GM21786 (cell line): ENCODE measurements at regions not wholly inside any gene's neighbourhood (a gene's known extent, or its start where the extent isn't known, plus 50 kb on each side); places are given as distances from the start of the nearest gene placed in this dataset.
A peak's percentile ranks its signal among the peaks of the same experiment; 100 is the strongest.
"Not testable (repeated sequence)": the region's sequence is repeated elsewhere in the genome, so short reads cannot be mapped to it uniquely, and the experiment has no call there.

ENCODE experiments used
- ATAC-seq: cut with Tn5 transposase; IDR thresholded peaks from one replicate; pipeline ENCODE4 v1.9.1; 2021; ENCODE audit not compliant: unreplicated experiment

GRCh38 chr7:112938863-112939573, 147.6 kb downstream of the GPR85 start:
- peak; percentile 0 for ATAC-seq

GRCh38 chr7:112937651-112938415, 147.6 kb upstream of the TMEM168 start:
- ATAC-seq: no peak

DNA sequence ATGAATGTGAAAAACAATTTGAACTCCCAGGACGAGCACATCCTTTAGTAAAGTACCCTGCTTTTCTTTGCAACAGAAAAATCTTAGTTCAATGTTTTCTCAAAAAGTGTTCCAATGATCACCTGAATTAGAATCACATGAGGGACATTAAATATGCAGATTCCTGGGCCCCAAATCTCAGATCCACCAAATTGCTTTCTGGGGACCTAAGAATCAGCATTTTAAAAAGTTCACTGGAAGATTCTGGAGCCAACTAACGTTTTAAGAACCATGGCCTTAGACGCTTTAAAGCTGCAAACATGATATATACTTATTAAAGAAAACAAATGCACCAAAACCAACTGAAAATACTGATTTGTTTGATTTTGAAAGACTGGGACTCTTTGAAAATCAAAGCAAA, 143.4 kb upstream of the TMEM168 start:
- no peak for ATAC-seq

DNA sequence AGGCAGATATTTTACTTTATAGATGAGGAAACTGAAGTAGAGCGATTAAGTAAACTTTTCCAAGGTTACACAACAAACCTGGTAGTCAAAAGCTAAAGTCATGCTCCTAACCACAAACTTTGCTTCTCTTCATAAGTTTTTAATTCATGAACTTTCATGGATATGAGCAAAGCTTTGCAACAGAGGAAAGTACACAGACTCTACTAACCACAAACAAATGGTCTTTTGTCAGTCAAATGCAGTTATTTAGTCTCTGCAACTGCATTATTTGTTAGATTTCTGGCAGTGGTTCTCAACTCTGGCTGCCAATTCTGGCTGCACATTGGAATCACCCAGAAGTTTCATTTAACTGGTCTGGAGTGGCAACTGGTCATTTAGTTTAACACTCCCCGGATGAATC, 140.6 kb upstream of the TMEM168 start:
- ATAC-seq: no peak

- ATAC-seq: no peak
Observed at GRCh38 chr7:112929421-112929820, 139.2 kb upstream of the TMEM168 start.

DNA sequence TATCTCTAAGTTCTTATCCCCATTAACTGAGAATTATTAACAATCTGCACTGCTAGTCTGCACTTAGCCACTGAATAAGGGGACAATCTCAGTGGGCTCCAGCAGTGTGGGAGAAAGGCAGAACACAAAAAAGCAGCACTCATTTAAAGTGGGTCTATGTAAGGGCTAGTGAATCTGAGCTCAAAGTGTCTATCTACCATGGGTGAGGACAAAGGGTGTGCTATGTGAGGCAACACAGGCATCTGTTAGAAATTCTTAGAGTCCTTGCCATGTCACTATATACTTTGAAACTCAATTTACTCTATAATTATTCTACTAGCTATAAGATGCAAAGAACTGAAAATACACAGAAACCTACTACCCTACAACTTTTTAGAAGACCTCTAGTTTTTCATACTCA, 135.8 kb upstream of the TMEM168 start:
- ATAC-seq: no peak

- not testable (repeated sequence) for ATAC-seq
Observed at GRCh38 chr7:112922546-112922945, 132.4 kb upstream of the TMEM168 start.

DNA sequence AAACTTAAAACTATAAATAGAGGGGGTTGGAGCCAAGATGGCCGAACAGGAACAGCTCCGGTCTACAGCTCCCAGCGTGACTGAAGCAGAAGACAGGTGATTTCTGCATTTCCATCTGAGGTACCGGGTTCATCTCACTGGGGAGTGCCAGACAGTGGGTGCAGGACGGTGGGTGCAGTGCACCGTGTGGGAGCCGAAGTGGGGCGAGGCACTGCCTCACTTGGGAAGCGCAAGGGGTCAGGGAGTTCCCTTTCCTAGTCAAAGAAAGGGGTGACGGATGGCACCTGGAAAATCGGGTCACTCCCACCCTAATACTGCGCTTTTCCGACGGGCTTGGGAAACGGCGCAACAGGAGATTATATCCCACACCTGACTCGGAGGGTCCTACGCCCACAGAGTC, 126.2 kb upstream of the TMEM168 start:
- ATAC-seq: not testable (repeated sequence)

- no peak for ATAC-seq
Observed at GRCh38 chr7:112908086-112908485, 117.9 kb upstream of the TMEM168 start.

- no peak for ATAC-seq
Observed at GRCh38 chr7:112907658-112908057, 117.5 kb upstream of the TMEM168 start.

GRCh38 chr7:112905950-112906349, 115.8 kb upstream of the TMEM168 start:
- ATAC-seq: no peak

DNA sequence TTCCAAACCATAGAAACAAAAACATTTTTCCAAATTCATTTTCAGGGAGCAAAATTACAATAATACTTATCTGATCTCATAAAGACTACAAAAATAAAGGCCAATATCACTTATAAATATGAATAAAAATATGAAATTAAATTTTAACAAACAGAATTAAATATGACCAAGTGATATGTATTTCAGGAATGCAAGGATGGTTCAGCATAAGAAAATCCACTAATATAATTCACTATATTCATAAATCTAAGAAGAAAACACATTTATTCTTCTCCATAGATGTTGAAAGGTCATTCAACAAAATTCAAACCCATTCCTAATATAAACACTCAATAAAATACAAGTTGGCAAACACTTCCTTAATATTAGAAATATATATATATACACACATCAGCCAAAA, 115.2 kb upstream of the TMEM168 start:
- no peak for ATAC-seq

DNA sequence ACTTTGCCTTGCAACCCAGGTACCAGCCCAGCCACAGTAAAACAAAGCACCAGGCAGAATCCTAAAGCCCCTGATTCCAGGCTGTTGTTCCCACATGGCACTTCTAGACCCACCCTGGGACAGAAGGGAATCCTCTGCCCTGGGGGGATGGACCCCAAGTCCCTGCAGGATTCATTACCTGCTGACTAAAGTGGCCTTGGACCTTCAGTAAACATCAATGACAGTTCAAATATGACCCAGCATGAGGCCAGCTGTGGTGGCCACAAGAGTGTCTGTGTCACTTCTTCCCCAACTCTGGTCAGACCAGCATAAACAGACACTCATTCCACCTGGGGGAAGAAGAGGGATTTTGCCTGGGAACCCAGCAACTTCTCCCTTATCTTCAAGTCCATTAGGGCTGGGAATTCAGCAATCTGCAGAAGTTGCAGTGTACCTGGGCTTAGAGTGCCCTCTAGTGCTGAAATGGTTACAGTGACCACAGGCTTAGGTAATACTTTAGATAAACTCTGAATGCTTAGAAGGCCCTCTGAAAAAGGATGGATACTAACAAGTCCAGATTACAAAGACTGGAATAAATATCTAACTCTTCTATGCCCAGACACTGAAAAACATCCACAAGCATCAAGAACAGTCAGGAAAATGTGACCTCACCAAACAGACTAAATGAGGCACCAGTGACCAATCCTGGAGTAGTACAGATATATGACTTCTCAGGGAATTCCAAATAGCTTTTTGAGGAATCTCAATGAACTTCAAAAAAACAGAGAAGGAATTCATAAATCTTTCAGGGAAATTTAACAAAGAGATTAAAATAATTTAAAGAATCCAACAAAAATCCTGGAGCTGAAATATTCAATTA, 108.5 kb upstream of the TMEM168 start:
- peak; percentile 78 for ATAC-seq

GRCh38 chr7:112897839-112898431, 107.7 kb upstream of the TMEM168 start:
- no peak for ATAC-seq

DNA sequence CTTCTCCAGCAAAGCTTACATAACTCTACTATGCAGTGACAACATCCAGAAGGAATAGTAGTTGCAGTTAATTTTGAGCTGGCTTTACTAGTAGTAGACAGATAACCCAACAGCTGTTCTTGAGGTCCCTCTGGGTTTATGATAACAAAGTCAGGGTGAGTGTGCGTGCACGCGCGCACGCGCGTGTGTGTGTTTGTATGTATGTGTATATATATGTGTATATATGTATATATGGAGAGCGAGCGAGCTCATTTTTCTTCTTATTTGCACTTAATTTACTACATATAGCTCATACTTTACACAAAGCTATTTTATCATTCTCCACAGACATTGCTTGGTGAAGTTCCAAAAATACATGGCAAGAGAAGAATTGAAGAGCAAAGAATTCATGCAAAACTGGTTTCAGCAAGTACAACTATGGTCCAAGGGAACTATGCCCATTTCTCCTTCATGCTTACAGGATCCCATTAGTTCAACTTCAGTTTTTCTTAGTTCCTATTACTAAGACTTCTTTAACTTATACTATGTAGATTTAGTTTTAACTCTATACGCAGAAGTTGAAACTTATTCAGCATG, 105.9 kb upstream of the TMEM168 start:
- no peak for ATAC-seq

DNA sequence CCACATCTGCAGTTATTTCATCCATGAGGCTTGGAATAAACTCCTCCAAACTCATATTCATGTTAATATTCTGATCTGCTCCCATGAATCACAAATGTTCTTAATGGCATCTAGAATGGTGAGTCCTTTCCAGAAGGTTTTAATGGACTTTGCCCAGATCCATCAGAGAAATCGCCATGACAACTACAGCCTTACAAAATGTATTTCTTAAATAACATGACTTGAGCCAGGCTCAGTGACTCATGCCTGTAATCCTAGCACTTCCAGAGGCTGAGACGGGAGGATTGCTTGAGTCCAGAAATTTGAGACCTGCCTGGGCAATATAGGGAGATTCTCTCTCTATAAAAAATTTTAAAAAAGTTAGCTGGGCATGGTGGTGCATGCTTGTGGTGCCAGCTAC, 102.1 kb upstream of the TMEM168 start:
- no peak for ATAC-seq

GRCh38 chr7:112891698-112892097, 101.5 kb upstream of the TMEM168 start:
- ATAC-seq: no peak

DNA sequence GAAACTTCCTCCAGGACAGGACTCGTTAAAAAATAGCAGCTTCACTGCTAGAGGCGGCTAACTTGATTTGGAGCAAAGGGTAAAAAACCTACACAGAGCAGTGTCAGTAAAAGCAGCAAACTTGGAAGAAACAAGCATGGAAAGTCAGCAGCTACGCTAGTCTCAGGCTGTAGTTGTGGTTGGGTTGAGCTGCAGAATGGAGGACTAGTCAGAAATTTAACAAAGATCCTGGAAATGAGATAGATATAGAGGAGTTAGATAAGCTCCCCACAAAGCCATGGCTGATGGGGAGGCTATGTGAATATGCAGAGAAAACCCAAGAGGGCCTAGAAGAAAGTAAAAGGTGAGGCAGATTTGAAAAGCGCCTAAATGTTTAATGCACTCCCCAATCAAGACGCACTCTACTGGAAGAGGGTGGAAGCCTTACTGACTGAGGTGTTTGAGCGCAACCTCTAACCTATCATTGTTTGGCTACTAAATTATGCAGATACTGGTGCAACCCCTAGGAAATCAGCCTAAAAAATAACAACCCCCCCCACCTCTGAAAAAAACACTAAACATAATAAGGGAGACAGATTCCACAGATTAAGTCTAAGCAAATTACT, 99.7 kb upstream of the TMEM168 start:
- ATAC-seq: no peak

DNA sequence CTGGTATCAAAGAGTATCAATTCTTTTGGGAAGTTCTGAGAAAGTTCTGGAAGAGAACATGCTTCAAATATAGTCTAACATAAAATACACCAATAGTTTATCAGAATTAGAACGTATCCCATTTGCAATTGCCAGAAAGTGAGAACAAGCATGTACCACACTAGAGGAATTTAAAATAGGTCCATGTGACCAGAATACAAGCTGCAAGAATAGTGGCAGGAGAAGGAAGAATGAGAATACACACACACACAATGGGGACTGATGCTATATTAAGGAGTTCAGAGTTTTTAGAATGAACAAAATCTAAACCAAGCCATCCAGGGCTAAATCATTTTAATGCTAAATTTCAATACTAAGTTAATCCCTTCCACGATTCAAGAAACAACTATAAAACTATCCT, 99.1 kb upstream of the TMEM168 start:
- no peak for ATAC-seq

DNA sequence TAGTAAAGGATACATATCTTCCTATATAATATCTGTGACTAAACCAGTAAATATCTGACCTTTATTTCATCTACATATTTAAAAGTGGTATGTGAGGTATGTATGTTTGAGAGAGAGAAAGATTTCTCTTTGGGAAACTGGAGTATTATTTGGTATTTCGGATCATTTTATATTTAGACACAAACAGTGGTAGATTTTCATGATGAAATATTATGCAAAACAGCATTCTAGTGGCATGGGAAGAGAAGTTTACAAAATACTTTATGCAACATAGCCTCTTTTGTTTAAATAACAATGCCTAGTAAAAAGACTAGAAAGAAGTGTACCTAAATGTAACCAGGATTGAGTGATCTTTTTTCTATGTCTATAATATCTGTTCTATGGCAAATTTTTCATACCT, 98.6 kb upstream of the TMEM168 start:
- ATAC-seq: no peak

DNA sequence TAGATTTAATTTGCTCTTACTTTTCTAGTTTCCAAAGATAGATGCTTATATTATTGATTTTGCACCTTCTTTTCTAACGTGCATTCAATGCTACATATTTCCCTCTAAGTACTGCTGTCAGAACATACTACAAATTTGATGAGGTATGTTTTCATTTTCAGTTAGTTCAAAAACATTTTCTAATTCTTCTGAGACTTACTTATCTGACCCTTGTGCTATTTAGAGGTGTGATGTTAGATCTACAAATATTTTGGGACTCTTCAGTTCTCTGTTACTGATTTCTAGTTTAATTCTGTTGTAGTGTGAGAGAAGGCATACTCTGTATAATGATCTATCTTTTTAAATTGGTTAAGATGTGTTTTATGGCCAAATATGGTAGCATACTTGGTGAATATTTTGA, 97.8 kb upstream of the TMEM168 start:
- ATAC-seq: no peak
